ENCODE measurements at regions not wholly inside any gene's neighbourhood (a gene's known extent, or its start where the extent isn't known, plus 50 kb on each side); places are given as distances from the start of the nearest gene placed in this dataset.

DNA sequence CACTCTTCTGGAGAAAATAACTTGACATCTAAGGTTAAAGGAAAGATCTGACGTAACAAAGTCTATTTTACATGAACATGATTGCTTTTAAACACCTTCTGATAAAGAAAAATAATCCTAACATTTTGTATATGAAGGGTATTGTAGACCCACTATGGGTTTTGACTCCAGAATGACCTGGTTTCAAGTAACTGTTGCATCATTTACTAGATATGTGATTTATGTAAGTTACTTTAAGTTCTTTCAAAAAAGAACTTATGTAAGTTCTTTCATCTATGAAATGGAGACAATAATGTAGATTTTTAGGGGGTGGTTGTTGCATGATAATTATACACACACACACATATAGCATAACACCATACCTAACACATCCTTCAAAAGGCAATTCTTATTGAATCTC lies 147.6 kb upstream of the MIR17HG start:
- DNase-seq (ENCODE audit: low read depth), result no peak
- no peak overlapping the region for H3K4me3 ChIP-seq (ENCODE audit: low read depth, low read length)
- TF ChIP-seq, protein P1, sequence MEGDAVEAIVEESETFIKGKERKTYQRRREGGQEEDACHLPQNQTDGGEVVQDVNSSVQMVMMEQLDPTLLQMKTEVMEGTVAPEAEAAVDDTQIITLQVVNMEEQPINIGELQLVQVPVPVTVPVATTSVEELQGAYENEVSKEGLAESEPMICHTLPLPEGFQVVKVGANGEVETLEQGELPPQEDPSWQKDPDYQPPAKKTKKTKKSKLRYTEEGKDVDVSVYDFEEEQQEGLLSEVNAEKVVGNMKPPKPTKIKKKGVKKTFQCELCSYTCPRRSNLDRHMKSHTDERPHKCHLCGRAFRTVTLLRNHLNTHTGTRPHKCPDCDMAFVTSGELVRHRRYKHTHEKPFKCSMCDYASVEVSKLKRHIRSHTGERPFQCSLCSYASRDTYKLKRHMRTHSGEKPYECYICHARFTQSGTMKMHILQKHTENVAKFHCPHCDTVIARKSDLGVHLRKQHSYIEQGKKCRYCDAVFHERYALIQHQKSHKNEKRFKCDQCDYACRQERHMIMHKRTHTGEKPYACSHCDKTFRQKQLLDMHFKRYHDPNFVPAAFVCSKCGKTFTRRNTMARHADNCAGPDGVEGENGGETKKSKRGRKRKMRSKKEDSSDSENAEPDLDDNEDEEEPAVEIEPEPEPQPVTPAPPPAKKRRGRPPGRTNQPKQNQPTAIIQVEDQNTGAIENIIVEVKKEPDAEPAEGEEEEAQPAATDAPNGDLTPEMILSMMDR (conservative IDR thresholded peaks at IDR 0.05; ENCODE audit: low read depth, low read length), result no peak

DNA sequence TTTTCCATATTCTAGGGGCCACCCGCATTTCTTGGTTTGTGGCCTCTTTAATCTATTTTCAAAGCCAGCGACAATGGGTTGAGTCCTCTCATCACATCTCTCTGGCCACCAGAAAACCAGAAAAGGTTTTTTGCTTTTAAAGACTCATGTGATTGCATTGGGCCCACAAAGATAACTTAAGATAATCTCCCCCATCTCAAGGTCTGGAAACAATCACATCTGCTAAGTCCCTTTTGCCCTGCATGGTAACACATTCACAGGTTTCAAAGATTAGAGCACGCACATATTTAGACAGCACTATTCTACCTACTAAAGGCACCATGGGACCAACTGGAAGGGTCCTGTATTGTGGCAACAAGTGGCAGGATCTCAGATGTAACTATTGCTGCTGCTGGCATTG lies 147.0 kb upstream of the MIR17HG start:
- no peak overlapping the region for H3K4me3 ChIP-seq (ENCODE audit: low read depth, low read length)
- TF ChIP-seq, protein P1 (conservative IDR thresholded peaks at IDR 0.05; ENCODE audit: low read depth, low read length), result no peak
- DNase-seq (ENCODE audit: low read depth), result no peak

DNA sequence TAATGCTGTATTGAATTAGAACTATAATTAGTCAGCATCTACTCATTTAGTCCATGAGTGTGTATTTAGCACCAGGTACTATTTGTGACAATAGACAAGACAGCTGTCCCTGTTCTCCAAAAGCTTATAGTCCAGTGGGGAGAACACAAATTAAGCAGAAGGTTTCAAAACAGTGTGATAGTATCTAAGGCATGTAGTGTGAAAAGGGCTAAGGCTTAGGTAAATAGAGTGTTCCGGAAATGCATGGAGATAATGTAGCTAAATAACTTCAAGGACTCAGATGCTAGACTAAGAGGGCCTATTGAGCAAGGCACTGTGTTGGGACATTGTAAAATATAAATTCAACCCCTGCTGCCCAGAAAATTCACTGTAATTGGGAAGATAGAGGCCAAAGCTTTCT lies 144.1 kb upstream of the MIR17HG start:
- DNase-seq (ENCODE audit: low read depth), result no peak
- TF ChIP-seq, protein P1 (conservative IDR thresholded peaks at IDR 0.05; ENCODE audit: low read depth, low read length), result no peak
- H3K4me3 ChIP-seq (ENCODE audit: low read depth, low read length), result no peak overlapping the region

DNA sequence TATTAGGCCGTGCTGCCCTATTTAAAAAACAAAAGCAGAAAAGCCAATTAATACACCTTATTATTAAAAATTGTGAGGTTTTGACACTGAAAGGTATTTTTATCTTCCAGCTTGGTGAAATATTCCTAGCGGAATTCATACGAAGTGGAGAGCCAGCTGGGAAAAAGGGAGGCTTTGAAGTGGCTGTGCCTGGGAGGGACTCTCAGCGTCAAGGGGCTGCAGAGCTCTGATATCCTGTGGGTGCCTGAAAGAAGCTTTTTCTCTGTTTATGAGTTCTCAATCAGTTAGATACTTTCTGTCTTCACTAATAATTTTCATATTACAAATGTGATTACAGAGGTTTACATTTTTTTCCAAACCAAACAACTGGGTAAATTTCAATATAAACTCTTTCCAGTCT lies 140.2 kb upstream of the MIR17HG start:
- no peak for DNase-seq (ENCODE audit: low read depth)
- TF ChIP-seq, protein P1 (conservative IDR thresholded peaks at IDR 0.05; ENCODE audit: low read depth, low read length), result no peak
- no peak overlapping the region for H3K4me3 ChIP-seq (ENCODE audit: low read depth, low read length)

DNA sequence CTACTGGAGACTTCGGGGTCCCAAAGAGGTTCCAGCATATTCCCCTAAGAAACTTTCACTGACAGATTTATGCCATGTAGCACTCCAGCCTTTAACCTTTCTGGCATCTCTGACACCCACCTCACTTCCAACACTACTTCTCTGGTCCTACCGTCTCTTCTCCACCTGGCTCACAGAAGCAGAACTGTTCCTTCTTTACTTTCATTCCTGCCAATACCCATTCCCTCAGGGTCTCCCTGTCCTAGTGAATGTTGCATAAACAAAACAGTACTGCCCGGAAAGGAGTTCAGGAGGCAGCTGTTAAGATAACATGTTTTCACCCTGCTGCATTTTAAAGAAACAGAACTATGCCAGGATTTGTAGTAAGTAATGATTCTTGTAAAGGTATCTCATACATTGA lies 136.0 kb upstream of the MIR17HG start:
- TF ChIP-seq, protein P1 (conservative IDR thresholded peaks at IDR 0.05; ENCODE audit: low read depth, low read length), result no peak
- H3K4me3 ChIP-seq (ENCODE audit: low read depth, low read length), result no peak overlapping the region
- no peak for DNase-seq (ENCODE audit: low read depth)

DNA sequence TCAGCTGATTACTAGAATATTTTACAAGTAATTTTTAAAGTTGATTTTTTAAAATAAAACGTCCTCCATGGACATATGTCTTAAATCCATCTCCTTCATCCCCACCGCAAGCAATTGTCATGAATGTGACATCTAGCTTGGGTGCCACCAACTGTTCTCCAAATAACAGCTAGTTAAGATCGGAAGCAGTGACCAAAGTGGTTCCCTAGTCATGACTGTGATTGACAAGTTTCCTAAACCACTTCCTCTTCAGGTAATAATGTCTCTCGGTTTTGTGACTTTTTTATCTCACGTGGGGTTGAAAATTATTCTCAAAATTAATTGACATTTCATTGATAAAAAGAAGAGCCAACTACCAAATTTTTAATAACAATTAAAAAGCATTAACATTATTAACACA lies 135.3 kb upstream of the MIR17HG start:
- DNase-seq (ENCODE audit: low read depth), result no peak
- TF ChIP-seq, protein P1 (conservative IDR thresholded peaks at IDR 0.05; ENCODE audit: low read depth, low read length), result no peak
- no peak overlapping the region for H3K4me3 ChIP-seq (ENCODE audit: low read depth, low read length)

DNA sequence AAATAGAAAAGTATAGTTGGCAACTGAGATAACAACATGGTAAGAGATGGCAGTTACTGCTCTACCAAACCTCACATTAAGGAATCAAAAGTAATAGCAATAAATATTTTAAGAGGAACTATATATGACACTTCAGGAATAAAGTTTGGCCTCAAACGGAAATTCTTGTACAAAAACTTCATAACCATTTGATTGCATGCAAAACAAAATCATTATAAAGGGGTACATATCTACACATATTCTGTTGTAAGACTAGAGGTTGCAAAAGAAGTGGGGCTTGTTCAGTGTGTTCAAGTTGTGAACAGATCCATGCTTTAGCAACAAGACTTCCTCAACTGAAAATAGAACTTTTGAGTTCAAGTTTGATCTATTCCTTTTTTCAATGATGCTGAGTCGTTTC lies 133.5 kb upstream of the MIR17HG start:
- TF ChIP-seq, protein P1 (conservative IDR thresholded peaks at IDR 0.05; ENCODE audit: low read depth, low read length), result no peak
- DNase-seq (ENCODE audit: low read depth), result no peak

More for the DNA sequence above, 133.5 kb upstream of the MIR17HG start:
- no peak overlapping the region for H3K4me3 ChIP-seq (ENCODE audit: low read depth, low read length)

Measured in epithelial cell of proximal tubule (primary cell).